T47D (cell line): ENCODE measurements at regions not wholly inside any gene's neighbourhood (a gene's known extent, or its start where the extent isn't known, plus 50 kb on each side); places are given as distances from the start of the nearest gene placed in this dataset.
A peak's percentile ranks its signal among the peaks of the same experiment; 100 is the strongest.

ENCODE experiments used
- DNase-seq, 2 experiments: peaks; one replicate each; pipeline versions ENCODE4 v3.0.0 to v3.0.0-alpha.2; 2011 to 2012; ENCODE audit warnings: low read depth in 1 of 2, low spot score in 1 of 2
- JUND ChIP-seq: IDR thresholded peaks from 2 replicates; pipeline ENCODE4 v1.6.1; 2012; ENCODE audit warnings: low read depth
- in situ Hi-C: cut with HindIII; loops from 2 replicates; pipeline ENCODE4 v1.10.0; 2016; ENCODE audit warnings: low sequenced_read_pairs, low pct_unique_long_range_greater_than_20kb

GRCh38 chr10:36692759-36693158 is 432.6 kb upstream of the ANKRD30A start:
- TF ChIP-seq JUND: no peak
- in situ Hi-C loops: no loop called here
- DNase-seq: no peak

GRCh38 chr10:36688717-36689116 is 436.7 kb upstream of the ANKRD30A start:
- DNase-seq: no peak
- in situ Hi-C loops: no loop called here
- TF ChIP-seq JUND: no peak

- TF ChIP-seq JUND: no peak
- in situ Hi-C loops: no loop called here
- no peak for DNase-seq
Measured at GRCh38 chr10:36683421-36683820, 442.0 kb upstream of the ANKRD30A start.

- no peak for DNase-seq
Measured at GRCh38 chr10:36681751-36682632, 443.4 kb upstream of the ANKRD30A start.

GRCh38 chr10:36679554-36679953 is 445.8 kb upstream of the ANKRD30A start:
- DNase-seq: no peak
- no peak for TF ChIP-seq JUND
- in situ Hi-C loops: no loop called here

More at GRCh38 chr10:36681751-36682632, 443.4 kb upstream of the ANKRD30A start:
- in situ Hi-C loops: no loop called here
- no peak for TF ChIP-seq JUND

GRCh38 chr10:36677431-36677768 is 448.0 kb upstream of the ANKRD30A start:
- in situ Hi-C loops: no loop called here
- DNase-seq: no peak

GRCh38 chr10:36676756-36677430 is 448.5 kb upstream of the ANKRD30A start:
- in situ Hi-C loops: no loop called here
- DNase-seq: no peak
- no peak for TF ChIP-seq JUND

More at GRCh38 chr10:36677431-36677768, 448.0 kb upstream of the ANKRD30A start:
- no peak for TF ChIP-seq JUND

GRCh38 chr10:36676321-36676720 is 449.1 kb upstream of the ANKRD30A start:
- no peak for DNase-seq
- TF ChIP-seq JUND: no peak
- in situ Hi-C loops: no loop called here

GRCh38 chr10:36675458-36675880 is 449.9 kb upstream of the ANKRD30A start:
- TF ChIP-seq JUND: no peak
- in situ Hi-C loops: no loop called here
- DNase-seq: no peak

- TF ChIP-seq JUND: no peak
- peak in 1 of 2 experiments; percentile 64 for DNase-seq
- in situ Hi-C loops: no loop called here
Measured at GRCh38 chr10:36671607-36672006, 453.8 kb upstream of the ANKRD30A start.

- in situ Hi-C loops: no loop called here
- TF ChIP-seq JUND: no peak
- peak in 1 of 2 experiments; percentile 54 for DNase-seq
Measured at GRCh38 chr10:36670621-36671402, 454.6 kb upstream of the ANKRD30A start.

- TF ChIP-seq JUND: no peak
- DNase-seq: no peak
- in situ Hi-C loops: no loop called here
Measured at GRCh38 chr10:36669615-36670352, 455.6 kb upstream of the ANKRD30A start.
